ENCODE measurements at regions not wholly inside any gene's neighbourhood (a gene's known extent, or its start where the extent isn't known, plus 50 kb on each side); places are given as distances from the start of the nearest gene placed in this dataset.
A peak's percentile ranks its signal among the peaks of the same experiment; 100 is the strongest.
"Not testable (repeated sequence)": the region's sequence is repeated elsewhere in the genome, so short reads cannot be mapped to it uniquely, and the experiment has no call there.

DNA sequence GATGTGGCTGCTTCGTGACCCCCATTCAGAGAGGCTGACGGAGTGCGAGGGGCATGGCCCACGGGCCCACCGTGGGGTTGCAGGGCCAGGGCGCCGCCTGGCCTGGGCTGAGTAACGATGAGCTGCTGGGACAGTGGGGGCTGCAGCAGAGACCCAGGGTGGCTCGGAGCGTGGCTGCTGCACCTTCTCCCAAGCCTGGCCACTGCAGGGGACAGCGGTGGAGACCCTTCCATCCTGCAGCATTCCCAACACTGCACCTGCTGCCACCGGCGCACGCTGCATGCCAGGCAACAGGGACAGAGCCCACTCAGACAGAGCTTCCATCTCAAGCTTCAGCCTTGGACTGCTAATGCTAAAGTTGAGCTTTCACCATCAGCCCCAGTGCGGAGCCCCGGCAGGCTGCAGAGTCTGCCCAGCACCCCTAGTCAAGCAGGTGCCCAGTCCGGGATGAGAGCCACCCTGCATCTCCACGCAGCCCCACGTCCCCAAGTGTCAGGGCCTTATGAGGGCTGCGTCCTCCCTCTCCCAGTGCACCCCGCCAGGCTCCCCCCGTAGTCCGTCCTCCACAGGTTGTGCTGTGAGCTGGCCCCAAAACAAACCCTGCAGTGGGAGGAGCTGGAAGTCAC lies 89.4 kb upstream of the AFDN start:
- no peak for DNase-seq

GRCh38 chr6:167738386-167738785 lies 88.3 kb upstream of the AFDN start:
- DNase-seq: no peak

DNA sequence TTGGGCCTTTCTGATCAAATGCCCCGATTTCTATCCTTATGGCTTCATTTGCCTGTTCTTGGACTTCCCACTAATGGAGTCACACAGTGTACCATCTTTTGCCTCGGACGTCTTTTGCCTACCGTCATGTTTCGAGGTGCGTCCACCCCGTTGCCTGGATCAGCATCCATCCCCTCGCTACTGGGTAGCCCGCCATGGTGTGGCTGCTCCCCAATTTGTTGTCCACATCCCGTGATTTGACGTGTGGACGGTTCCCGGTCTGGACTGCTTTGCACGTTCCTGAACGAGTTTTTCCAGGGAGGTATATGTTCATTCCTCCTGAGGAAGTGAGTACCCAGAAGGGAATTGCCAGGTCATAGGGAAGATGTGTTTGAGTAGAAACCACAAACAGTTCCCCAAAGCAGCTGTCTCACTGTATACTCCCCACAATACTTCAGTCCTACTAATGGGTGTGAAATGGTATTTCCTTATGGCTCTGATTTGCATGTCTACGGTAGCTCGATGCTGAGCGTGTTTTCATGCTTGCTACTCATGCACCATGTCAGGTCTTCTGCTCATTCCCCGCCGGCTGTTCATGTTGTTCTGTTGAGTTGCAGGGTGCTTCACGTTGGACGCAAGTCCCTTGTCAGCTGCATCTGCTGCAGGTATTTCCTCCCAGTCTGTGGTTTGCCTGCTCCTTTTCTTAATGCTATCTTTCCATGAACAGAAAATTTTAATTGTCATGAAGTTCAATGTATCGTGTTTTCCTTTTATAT lies 86.8 kb upstream of the AFDN start:
- no peak for DNase-seq

- no peak for DNase-seq
Observed at GRCh38 chr6:167742719-167743303, 83.9 kb upstream of the AFDN start.

DNA sequence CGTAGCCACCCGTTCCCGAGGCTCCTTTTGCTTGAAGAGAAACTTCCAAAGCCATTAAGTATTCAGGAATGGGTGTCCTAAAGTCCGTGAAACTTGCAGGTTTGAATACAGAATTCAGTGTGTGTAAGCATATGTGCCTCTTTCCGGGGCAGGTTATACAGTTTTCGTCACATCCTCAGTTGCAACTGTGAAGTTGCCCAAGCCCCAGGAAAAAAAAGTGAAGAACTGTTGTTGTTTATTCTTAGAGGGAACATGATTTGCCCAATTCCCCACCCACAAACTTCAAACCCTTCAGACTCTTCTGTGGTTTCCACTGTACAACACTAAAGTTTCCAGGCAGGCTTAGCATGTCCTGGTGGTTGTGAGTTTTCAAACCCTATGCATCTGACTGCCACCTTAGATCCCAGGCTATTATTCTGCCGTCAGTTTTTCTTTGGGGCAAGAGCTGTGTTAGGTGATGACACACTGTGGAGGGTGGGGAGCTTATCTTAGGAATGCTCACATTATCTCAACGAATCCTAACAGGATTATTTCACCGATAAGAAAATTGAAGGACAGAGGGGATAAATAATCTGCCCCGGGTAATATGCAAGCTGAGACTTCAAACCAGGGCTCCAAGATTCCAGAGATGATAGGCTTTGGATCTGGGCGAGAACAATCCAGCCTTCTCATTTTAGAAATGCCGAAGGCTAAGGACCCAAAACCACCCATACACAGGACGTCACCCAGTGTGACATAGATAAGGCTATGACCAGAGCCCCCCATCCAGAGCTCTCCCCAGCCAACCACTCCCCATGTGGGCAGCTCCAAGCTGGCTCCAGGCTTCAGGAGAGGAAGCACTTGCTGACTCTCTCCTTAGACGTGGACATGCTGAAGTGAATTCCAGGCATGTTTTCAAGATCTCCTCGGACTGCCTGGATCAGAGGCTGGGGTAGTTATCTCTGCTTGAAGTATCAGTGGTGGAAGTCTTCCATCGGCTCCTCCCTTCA lies 81.7 kb upstream of the AFDN start:
- no peak for DNase-seq

GRCh38 chr6:167745670-167746389 lies 80.9 kb upstream of the AFDN start:
- no peak for DNase-seq

- DNase-seq: no peak
Observed at GRCh38 chr6:167746390-167746907, 80.3 kb upstream of the AFDN start.

DNA sequence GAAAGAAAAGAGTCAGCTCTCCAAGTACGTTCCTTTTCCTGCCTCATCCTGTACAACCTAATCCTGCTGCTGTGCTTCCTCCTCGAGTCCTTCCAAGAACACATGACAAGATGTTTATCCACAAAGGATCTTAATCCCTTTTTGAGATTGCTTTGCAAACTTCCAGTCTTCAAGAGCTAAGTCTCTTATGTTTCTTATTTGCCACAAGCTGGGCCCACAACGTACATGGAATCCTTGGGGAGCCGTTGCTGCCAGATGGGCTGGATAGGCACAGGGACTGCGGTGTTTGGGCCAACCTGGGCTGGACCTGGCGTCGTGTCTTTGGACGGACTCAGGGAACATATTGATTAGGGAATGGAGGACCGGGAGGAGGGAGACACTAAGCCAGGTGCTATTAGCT lies 79.7 kb upstream of the AFDN start:
- no peak for DNase-seq

- no peak for DNase-seq
Observed at GRCh38 chr6:167747645-167748044, 79.1 kb upstream of the AFDN start.

GRCh38 chr6:167748046-167748445 lies 78.7 kb upstream of the AFDN start:
- no peak for DNase-seq

DNA sequence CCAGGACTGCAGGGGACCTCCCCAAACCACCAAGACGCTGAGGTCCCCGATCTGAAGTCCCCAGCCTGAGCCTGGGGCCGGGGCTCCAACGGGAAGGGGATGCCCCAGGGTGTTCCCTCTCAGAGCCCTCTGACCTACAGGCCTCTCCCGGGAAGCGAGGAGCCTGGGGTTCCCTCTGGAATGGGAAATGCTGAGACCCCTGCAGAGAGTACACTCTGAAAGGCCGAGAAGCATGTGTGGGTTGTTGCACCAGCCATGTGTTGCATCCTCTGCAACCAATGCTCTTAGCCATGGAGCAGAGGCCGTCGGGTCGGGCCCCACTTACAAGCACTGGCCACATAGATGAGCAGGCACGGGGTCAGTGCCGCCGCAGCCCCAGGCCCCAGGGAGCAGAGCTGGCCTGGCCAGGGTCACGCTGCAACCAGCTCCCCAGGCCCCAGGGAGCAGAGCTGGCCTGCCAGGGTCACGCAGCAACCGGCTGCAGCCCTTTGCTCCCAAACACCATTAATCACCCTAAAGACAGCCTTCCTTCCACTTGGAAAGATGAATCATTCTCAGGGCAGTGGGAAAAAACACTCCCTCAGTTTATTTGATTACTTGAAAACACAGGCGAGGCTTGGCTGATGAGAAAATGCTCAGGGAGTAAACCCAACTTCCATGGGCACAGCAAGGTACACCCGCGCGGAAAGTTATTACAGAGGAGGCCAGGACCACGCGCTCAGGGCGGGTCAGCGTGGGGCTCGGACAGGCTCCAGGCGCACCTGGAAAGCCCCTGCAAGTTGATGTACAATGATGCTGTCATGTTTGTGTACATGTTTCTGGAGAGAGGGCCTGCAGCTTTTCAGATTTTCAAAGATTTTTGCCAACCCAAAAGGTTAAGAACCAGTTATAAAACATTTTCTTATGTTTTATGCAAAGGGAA lies 78.0 kb upstream of the AFDN start:
- DNase-seq: no peak

DNA sequence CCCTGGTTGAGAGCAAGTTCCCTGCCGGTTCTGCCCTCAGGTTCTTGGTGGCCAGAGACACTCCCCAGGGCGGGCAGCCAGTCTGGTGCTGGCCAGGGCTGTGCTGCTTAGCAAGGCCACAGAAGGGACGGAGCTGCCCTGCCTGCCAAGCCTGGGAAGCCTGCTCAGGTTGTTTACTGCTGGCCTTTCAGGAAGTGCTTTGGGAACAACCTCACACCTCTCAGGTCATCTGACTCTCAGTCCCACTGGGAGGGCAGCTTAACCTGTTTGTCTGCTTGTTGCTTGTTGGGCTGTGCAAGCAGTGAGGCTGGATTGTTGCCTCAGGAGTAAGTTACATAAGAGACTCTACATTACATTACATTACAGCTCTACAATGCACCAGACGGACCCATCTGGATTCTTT lies 75.8 kb upstream of the AFDN start:
- DNase-seq: peak; percentile 6

DNA sequence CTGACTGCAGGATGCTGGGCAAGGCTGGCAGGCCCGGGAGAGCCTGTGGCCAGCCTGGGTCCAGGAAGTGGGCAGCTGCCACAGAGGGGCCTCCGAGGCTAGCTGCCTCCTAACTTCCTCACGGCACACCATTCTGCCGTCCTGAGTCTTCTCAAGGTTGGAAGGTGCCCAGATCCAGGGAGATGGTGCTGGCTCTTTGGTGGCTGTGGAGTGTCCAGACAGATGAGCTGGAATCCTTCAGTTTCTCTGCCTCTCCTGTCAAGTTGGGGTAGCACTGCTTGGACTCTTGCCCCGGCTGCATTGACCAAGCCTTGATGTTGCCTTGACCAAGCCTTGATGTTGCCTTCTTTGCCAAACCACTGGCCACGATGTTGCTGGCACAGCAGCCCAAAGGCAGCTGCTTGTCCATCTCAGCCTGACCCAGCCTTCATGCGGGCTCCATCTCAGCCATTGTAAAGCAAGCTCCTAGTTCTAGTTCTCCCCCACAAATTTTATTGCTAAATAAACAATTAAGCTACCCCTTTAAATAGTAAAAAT lies 75.1 kb upstream of the AFDN start:
- no peak for DNase-seq

- DNase-seq: not testable (repeated sequence)
Observed at GRCh38 chr6:167753281-167753680, 73.4 kb upstream of the AFDN start.

GRCh38 chr6:167754691-167755090 lies 72.0 kb upstream of the AFDN start:
- DNase-seq: no peak

- DNase-seq: no peak
Observed at GRCh38 chr6:167755461-167755860, 71.2 kb upstream of the AFDN start.

GRCh38 chr6:167756597-167756996 lies 70.1 kb upstream of the AFDN start:
- DNase-seq: no peak

- no peak for DNase-seq
Observed at GRCh38 chr6:167757249-167757648, 69.5 kb upstream of the AFDN start.

GRCh38 chr6:167757821-167758220 lies 68.9 kb upstream of the AFDN start:
- DNase-seq: no peak

GRCh38 chr6:167758309-167759023 lies 68.2 kb upstream of the AFDN start:
- DNase-seq: no peak

Measured in NCI-H345 (cell line).